HG03135 (cell line): ENCODE measurements at regions not wholly inside any gene's neighbourhood (a gene's known extent, or its start where the extent isn't known, plus 50 kb on each side); places are given as distances from the start of the nearest gene placed in this dataset.
"Not testable (repeated sequence)": the region's sequence is repeated elsewhere in the genome, so short reads cannot be mapped to it uniquely, and the experiment has no call there.

ENCODE experiments used
- ATAC-seq: cut with Tn5 transposase; IDR thresholded peaks from one replicate; pipeline ENCODE4 v1.9.1; 2021; ENCODE audit warnings: mild to moderate bottlenecking, moderate library complexity; ENCODE audit not compliant: unreplicated experiment

DNA sequence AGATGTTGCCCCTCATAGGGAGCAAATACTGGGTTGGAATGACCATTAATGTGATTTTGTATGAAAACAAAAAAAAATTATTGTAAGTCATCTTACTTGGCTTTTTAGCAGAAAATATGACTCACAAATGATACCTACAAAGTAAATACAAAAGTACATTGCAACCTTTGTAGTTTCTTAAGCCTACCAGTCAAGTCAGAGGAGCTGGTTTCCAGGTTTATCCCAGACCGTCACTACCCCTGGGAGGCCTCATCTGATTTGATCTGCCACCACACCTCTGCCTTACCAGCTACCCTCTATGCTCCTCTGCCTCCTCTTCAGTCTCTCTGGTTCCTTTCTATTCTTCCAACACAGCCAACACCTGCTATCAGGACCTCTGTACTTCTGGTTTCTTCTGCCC, 349.9 kb upstream of the CCNH start:
- ATAC-seq, result no peak

DNA sequence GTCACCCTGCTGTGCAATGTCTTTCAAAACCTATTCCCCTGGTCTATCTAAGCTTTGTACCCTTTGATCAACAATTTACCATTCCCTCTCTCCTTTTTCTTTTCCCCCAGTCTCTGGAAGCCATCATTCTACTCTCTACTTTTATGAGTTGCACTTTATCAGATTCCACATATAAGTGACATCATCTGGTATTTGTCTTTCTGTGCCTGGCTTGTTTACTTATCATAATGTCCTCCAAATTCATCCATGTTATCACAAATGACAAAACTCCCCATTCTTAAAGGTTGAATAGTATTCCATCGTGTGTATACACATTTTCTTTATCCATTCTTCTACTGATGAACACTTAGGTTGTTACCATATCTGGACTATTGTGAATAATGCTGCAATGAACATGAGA, 344.2 kb upstream of the CCNH start:
- no peak for ATAC-seq

DNA sequence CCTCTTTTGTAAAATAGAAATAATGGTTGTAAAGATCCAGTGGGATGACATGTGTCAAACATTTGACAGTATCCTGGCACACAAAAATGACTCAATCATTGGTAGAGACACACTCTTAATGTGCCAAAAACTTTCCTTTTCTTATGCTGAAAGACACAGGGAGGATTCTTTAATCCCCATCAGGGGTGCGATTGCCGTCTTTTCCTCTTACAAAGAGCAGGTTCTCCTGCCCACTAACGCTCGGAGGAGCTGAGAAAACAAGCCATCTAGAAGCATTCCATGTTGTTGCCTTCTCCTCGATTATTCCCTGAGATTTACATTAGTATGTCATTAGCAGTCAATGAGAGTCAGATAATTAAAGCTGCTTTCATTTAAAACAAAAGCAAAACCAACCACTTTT, 342.6 kb upstream of the CCNH start:
- ATAC-seq, result no peak

DNA sequence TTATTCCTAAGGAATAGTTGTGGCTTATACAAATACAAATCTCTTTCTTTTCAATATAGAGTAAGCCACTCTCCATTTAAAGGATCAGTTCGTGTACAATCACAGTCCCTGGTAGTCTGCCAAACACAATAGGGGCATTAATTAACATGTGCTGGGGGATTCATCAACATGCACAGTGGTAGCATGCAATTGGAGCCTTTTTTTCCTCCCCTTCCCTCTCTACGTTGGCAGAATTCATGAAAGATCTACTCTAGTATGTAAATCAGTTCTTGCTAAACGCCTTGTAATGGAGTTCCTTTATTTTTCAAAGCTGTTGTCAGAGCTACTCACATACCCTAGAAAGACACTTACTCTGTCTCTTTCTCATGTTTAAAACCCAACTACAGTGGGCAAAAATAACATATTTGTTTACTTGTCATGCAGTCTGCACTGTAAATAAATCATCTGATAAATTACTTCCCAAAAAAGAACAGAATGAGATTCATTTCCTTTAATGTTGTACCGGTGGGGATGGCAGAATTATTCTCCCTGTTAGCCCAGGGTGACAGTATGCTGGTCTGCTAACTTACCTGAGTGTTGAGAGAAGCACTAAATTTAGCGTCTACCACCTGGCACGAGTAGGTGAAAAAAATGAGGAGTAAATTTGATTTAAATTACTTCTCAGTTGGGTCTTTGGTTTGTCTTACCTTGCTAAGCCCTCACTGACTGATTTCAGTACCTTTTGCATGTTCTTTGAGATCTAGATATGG, 341.5 kb upstream of the CCNH start:
- no peak for ATAC-seq

DNA sequence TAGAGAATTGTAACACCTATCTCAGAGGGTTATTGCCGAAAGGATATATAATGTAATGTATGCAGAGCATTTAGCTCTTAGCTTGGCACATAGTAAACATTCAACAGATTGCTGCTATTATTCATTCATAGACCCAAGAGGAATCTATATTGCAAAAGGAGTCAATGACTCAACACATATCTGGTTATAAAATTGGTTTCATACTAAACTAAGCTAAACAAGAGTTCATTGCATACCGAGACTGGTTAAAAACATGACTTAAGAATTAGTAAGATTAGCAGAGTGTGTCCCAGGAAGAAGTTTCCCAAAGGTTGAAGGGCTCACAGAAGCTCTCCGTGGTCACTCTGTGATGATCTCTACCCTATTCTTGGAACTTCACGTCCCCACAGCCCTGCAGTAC, 339.6 kb upstream of the CCNH start:
- ATAC-seq, result no peak

DNA sequence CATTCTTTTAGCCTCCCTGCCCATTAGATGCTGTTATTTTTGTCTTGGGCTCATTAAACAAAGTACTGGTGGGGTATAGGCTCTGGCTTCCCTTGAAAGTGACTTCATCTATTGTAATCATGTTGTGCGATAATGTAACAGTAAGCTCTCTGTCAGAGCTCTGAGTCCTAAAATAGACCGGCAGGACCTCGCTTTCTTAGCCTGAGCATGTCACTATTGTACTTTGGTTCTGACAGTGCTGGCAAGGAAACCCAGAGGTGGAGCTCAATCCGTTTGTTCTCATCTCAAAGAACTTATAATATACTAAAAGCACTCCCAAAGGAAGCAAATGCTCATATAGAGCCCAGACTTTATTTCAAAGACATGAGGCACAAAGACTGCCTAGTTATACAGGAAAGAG, 339.1 kb upstream of the CCNH start:
- no peak for ATAC-seq

DNA sequence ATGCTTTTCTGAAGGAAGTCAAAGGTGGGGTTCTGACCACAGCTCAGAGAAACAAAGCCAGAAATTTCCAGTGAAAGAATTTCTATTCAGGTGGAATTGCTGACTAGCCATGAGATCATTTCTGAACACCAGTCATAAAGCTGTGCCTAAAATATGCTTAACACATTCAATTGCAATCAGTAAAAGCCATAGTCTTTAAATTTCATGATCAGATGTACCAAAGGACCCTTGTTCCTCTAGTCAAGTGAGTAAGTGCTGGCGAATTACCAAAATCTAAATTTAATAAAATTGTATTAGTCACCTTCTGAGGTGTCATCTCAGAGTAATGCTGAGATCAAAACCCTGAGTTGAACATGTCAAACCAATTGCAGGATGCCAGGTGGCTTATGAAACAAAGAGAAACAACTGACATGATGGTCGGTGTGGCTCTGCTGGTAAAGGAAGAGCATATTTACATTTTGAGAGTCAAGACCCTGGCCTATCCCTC, 334.2 kb upstream of the CCNH start:
- ATAC-seq, result no peak

DNA sequence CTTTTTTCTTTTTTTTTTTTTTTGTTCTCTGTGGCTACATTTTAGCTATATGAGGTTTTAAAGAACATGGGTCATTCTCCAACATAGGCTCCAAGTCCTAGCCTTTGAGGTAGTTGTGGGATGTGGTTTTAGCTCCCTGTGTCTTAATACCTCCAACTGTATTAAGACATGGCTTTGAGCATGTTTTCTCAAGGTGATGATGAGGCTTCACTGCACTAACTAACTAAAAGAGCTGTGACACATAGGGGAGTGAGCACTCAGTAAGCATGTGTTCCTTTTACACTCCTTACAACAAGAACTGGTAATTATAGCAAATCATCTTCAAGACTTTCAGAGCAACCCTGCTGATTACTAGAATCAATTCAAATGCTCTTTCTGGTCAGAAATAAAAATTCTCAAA, 333.6 kb upstream of the CCNH start:
- ATAC-seq, result no peak

DNA sequence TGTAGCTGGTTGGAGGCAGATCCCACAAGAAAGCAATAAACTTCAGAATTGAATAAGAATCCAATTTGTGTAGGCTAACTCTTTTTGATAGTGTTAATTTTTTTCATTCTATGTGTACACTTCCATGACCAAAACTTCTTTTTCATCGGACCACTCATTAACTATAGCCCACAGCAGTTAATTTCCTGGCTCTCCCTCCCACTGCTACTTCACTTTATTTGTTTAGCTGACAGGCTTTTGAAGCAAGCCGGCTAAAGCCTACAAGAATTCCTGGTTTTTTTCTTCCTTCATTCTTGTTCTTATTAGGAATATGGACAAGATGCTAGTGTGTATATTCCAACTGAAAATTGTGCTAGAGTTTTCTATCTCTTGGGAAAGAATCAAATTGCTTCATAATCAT, 329.2 kb upstream of the CCNH start:
- no peak for ATAC-seq

DNA sequence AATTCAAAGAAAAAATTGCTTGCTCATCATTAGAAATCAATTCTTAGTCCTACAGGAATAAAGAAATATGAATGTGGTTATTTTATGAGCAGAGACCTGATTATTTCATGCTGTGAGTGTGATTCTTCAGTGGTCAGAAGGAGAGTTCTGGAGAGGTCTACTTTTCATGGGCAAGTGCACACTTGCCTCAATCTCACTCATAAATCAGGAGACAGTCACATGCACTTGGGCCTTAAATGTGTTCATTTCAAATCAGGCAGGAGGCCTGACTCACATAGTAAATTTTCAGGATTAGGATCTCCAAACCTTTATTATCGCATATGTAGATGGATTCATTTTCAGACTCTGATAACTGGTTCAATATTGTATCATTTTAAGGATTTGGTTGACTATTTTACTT, 323.2 kb upstream of the CCNH start:
- ATAC-seq, result no peak

DNA sequence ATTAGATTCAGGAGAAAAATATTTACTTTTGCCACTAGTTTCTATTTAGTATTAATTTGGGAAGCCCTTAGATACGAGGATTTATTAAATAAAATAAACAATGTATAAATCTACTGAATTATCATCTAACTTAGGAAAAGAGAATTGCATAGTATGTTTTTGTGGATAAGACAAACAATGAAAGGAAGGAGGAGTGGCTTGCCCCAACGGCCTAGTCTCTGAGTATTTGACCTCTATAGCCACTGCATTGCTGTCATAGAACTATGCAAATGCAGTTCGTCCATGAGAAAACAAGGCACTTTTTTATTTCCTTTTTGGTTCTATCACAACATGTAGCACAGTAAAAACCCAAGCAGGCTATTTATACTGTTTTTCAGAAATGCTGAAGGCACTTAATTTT, 321.2 kb upstream of the CCNH start:
- no peak for ATAC-seq

DNA sequence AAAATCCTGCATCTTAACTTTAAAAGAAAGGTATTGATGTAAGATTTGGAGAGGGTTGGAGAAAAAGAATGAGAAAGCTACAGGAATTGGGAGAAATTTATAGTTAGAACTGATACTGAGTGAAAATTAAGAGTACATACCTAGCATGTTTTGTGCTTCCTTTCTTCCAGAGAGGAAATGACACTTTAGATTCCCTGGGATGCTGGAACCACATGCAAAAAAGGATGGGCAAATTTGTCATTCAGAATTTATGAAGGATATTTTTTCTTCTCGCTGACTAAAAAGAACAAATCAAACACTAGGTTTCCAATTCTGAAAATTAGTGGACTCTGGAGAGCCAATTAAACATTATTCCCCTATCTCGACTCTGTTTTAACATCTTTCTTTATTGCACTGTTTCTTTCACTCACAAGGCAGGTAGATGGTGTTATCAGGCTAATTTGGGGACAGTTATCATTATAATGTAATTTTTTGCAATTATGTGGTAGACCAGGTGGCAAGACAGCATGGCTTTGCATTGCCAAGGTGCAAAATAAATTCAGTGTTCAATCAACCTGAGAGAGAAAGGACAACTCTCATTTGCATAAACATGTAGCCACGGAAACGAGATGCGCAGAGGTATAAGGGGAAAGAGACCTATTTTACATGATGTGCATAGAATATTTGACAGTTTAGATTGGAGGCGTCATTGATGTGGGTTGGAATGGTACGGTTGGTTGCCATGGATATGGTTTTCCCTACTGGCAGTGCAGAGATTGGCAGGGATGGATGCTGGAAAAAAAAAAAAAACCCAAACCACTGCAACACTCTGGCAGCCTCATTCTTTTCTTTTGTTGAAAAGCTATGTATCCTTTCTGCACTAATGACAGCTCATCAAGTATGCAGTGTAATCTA, 320.4 kb upstream of the CCNH start:
- no peak for ATAC-seq

DNA sequence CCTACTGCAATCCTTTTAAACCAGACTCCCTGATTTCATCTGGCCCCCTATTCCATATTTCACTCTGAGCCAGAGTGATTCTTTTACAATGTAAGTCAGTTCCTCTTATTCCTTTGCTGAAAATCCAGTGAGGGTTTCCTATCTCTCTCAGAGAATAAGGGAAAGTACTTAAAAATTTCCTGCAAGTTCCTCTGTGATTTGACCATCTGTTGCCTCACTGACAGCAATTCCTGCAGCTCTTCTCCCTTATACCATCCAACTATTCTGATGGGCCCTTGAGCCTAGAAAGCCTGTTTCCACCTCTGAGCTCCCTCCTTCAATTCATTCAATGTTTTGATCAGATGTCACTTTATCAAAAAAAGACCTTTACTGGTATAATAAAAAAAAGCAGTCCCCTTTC, 317.1 kb upstream of the CCNH start:
- ATAC-seq, result no peak

DNA sequence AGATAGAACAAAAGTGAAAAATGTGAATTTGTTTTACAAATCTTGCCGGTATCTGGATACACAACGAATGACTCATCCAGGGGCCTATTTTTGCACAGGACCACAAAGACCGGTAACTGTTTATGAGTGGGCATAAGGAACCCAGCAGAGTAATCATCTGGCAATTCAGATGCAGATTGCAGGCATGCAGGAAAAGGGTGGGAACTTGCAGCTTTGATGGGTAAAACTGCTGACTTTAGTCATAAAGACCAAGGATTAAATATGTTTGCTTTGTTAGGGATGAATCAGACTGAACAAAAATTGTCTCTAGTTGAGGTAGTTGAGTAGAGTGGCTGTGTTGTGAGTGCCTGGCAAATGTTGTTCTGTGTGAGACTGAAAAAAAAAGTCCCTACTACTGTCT, 309.6 kb upstream of the CCNH start:
- no peak for ATAC-seq

DNA sequence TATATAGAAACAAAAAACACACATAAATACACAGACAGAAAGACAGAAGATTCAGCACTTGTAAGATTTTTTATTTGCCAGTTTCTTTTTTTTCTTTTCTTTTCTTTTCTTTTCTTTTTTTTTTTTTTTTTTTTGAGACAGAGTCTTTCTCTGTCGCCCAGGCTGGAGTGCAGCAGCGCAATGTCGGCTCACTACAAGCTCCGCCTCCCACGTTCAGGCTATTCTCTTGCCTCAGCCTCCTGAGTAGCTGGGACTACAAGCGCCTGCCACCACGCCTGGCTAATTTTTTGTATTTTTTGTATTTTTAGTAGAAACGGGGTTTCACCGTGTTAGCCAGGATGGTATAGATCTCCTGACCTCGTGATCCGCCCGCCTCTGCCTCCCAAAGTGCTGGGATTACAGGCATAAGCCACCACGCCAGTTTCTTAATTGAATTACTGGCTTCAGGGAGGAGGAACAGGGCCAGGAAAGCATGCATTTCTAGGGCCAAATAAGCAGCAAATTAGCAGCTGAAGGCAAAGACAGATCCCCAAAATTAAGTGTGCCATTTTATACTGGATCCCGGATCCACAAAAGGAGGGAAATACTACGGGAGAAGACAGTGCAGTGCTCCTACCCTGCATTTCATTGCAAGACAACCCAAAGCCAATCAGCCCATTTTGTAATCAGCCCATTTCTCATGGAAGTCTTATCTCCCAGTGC, 305.6 kb upstream of the CCNH start:
- not testable (repeated sequence) for ATAC-seq

DNA sequence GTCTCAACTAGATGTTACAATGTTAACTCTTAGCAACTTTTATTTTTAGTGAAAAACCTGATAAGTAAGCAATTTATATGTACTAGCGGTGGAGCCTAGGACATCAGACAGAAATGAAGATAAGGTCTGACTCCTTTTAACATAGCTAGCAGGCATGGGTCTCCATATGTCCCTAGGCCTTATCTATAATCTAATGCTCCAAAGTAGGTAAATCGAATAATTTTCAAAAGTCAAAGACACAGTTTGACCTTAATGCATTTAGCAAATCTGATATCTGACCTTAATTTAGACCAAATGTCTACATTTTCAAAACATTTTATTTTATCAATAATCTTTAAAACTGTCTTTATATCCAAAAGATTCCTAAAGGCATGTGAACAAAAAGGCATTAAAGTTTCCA, 305.0 kb upstream of the CCNH start:
- ATAC-seq, result no peak

DNA sequence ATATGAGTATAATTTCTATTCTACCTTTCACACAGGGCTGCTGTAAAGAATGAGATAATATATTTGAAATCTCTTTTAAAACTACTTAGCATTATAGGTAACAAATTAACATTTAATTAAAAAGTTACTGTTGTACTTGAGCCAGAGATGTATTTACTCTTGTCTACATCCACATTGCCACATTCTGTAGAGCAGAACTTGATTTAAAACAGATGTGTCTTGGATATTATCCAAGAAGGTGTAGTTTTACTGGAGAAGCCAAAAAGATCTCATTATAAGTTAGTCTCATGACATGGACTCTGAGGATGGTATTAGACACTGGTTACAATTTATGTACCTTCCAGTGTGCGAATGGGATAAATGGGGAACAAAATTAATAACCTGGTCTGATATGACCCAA, 293.1 kb upstream of the CCNH start:
- ATAC-seq, result no peak

DNA sequence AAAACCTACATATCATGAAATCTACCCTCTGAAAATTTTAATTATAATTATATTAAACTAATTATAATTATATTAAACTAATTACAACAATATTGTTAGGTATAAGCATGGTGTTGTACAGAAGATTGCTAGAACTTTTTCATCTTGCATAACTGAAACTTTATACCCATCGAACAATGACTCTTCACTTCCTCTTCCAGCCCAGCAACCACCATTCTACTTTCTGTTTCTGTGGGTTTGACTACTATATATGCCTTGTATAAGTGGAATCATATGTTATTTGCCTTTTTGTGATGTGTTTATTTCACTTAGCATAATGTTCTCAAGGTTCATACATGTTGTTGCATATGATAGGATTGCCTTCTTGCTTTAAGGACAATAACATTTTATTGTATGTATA, 274.2 kb upstream of the CCNH start:
- ATAC-seq, result peak; percentile 92

DNA sequence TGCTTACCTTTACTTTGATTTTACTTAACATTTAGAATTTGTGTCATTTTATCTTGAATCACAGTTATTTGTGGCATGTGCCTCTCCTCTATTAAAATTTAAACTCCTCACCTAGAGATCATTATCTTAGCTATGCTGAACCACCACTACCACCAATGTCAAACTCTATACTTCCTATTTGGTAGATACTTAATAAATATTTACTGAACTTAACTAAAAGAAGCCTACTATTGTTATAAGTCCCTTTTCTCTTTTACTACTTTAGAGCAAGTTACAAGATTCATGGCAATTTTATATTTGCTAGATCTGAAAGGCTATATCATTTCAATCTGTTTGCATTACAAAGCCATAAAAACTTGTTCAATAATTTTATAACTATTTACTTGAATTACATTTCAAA, 273.3 kb upstream of the CCNH start:
- no peak for ATAC-seq

DNA sequence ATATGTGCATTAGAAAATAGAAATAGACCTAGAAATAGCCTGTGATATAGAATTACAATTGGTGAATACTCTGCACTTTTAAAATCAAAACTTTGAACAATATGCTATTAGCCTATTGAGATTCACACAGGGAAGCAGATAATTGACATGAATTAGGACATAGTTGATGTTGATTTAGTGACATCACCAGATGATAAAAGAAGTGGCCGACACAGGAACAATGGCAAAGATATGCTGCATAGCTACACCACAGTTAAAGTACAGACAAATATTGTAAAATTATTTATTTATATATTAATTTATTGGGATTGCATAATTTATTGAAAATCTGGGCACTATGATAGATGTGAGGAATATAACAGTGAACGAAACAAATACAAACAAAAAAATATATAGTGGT, 261.5 kb upstream of the CCNH start:
- no peak for ATAC-seq

DNA sequence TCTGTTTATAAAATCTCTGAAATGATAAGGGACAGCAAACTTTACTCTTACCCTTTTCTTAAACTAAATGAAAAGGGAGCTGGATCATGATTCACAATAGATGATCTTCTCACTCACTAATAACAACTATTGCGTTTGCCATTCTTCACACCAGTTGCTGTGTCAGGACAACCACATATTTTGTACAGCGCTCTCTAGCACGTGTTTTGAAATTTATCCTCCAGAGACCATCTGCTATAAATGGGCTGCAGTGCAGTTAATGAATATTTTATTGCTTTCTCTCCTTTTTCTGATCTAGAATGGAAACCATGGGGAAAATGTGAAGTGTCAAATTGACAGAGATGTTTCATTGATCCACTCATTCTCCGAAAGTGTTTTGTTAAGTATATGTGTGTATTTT, 258.4 kb upstream of the CCNH start:
- no peak for ATAC-seq

DNA sequence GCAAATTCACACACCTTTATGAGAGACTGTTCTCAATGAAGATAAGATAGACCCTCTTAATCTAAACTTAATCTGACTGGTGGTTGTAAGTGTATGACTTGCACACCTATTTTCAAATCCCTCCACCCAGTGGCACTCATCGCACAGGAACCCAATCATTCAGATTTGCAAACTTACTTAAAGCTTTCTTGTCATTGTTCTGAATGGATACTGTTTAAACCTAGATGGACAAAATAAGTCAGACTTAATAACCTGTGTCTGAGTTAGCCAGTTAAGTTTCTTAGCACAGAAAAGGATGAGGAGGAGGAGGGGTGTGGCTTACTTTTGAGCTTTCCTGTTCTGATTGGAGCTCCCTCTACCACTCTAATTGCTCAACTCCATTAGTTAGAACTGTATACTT, 252.4 kb upstream of the CCNH start:
- ATAC-seq, result no peak
